B cell (primary cell): ENCODE measurements at regions not wholly inside any gene's neighbourhood (a gene's known extent, or its start where the extent isn't known, plus 50 kb on each side); places are given as distances from the start of the nearest gene placed in this dataset.
"Not testable (repeated sequence)": the region's sequence is repeated elsewhere in the genome, so short reads cannot be mapped to it uniquely, and the experiment has no call there.

ENCODE experiments used
- EZH2 ChIP-seq: IDR thresholded peaks from 2 replicates; pipeline ENCODE4 v1.6.1; 2012; ENCODE audit warnings: borderline replicate concordance, low read depth, mild to moderate bottlenecking, moderate library complexity, low read length; ENCODE audit not compliant: insufficient read depth, poor library complexity, severe bottlenecking
- TF ChIP-seq, protein P1 (sequence below): fragments of 200-600 bp; IDR thresholded peaks from one replicate; pipeline ENCODE4 v1.8.0; 2022; ENCODE audit warnings: antibody characterized with exemption, mild to moderate bottlenecking

DNA sequence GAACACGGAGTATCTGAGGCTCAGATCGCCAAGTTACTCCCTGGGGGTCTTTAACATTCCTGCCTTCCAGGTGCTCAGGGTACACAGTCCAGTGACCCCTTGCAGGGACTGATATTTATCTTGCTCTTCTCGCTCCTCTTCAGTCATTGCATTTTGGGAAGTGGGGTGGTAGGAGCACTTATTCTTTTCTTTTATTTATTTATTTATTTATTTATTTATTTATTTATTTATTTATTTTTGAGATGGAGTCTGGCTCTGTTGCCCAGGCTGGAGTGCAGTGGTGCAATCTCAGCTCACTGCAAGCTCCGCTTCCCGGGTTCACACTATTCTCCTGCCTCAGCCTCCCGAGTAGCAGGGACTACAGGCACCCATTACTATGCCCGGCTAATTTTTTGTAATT lies 55.0 kb upstream of the EPHB1 start:
- TF ChIP-seq EZH2, result not testable (repeated sequence)
- TF ChIP-seq, protein P1, sequence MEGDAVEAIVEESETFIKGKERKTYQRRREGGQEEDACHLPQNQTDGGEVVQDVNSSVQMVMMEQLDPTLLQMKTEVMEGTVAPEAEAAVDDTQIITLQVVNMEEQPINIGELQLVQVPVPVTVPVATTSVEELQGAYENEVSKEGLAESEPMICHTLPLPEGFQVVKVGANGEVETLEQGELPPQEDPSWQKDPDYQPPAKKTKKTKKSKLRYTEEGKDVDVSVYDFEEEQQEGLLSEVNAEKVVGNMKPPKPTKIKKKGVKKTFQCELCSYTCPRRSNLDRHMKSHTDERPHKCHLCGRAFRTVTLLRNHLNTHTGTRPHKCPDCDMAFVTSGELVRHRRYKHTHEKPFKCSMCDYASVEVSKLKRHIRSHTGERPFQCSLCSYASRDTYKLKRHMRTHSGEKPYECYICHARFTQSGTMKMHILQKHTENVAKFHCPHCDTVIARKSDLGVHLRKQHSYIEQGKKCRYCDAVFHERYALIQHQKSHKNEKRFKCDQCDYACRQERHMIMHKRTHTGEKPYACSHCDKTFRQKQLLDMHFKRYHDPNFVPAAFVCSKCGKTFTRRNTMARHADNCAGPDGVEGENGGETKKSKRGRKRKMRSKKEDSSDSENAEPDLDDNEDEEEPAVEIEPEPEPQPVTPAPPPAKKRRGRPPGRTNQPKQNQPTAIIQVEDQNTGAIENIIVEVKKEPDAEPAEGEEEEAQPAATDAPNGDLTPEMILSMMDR, result not testable (repeated sequence)
